GM12878 (cell line): ENCODE measurements at regions not wholly inside any gene's neighbourhood (a gene's known extent, or its start where the extent isn't known, plus 50 kb on each side); places are given as distances from the start of the nearest gene placed in this dataset.

Experiments used
- ATAC-seq: fragments of 200-7000 bp; cut with Tn5 transposase; 3 replicates; pipeline ENCODE4 v1.9.1; 2020; ENCODE audit warnings: mild to moderate bottlenecking, moderate library complexity
- BruUV-seq: library from RNA; stranded (reverse); fragments of 400-500 nt; replicated peaks from 2 replicates; lab custom pipeline; 2021; lab: Mats Ljungman, UMichigan
- CTCF ChIA-PET: fragments of 300-600 bp; sonication (Branson Sonifier 250); formaldehyde crosslinking; extraction: SDS; loops from one replicate; lab custom pipeline; 2021; ENCODE audit warnings: inconsistent platforms; lab: Yijun Ruan, JAX
- POLR2A ChIA-PET: fragments of 350-600 bp; formaldehyde crosslinking; extraction: SDS; loops from one replicate; lab custom pipeline; 2021; ENCODE audit warnings: inconsistent platforms; lab: Charles Lee
- RAD21 ChIA-PET: fragments of 300-600 bp; sonication (Branson Sonifier 250); formaldehyde crosslinking; loops from one replicate; lab custom pipeline; 2023; ENCODE audit warnings: antibody characterized with exemption; ENCODE audit not compliant: unreplicated experiment; lab: Charles Lee
- SMC1A ChIA-PET: fragments of 300-600 bp; sonication (Branson Sonifier 250); formaldehyde crosslinking; loops from one replicate; lab custom pipeline; 2023; ENCODE audit not compliant: unreplicated experiment, uncharacterized antibody; lab: Charles Lee
- DNase-seq: peaks from one replicate; pipeline ENCODE4 v3.0.0-alpha.2; 2011; ENCODE audit warnings: low read depth, low spot score
- FAIRE-seq: peaks from 3 replicates; lab custom pipeline; 2011; peaks lifted over from hg19 to GRCh38; lab: Jason Lieb, UNC
- H2AFZ ChIP-seq: 2 replicates; pipeline ENCODE4 v1.6.0; 2011; ENCODE audit warnings: low read depth, low read length, control low read depth; ENCODE audit not compliant: control insufficient read depth
- H3K27ac ChIP-seq: 2 replicates; pipeline ENCODE4 v1.5.1; 2011; ENCODE audit warnings: control low read depth; ENCODE audit not compliant: control insufficient read depth, insufficient read depth
- H3K27me3 ChIP-seq, 2 experiments: replicated peaks in 1 of 2; 2 replicates each; pipeline versions ENCODE4 v1.6.0 to v1.6.1; 2011; ENCODE audit warnings: low read length in 1 of 2; ENCODE audit not compliant: control insufficient read depth in 2 of 2, insufficient read depth in 2 of 2
- H3K36me3 ChIP-seq, 2 experiments: 2 replicates each; pipeline ENCODE4 v1.5.1; 2011; ENCODE audit warnings: low read length in 1 of 2; ENCODE audit not compliant: control insufficient read depth in 2 of 2, insufficient read depth in 2 of 2
- H3K4me1 ChIP-seq: 2 replicates; pipeline ENCODE4 v1.6.1; 2011; ENCODE audit warnings: mild to moderate bottlenecking, low read length, moderate library complexity, mixed read lengths; ENCODE audit not compliant: control insufficient read depth, insufficient read depth
- H3K4me2 ChIP-seq: 2 replicates; pipeline ENCODE4 v1.6.0; 2011; ENCODE audit warnings: control low read depth; ENCODE audit not compliant: control insufficient read depth, insufficient read depth
- H3K4me3 ChIP-seq: fragments of 200-600 bp; sonication (generic); 2 replicates; pipeline ENCODE4 v1.5.1; 2016
- H3K79me2 ChIP-seq: 2 replicates; pipeline ENCODE4 v1.6.0; 2011; ENCODE audit warnings: low read length; ENCODE audit not compliant: control insufficient read depth, insufficient read depth
- H3K9ac ChIP-seq: 2 replicates; pipeline ENCODE4 v1.8.0; 2011; ENCODE audit warnings: low read length, control low read depth, mixed read lengths; ENCODE audit not compliant: control insufficient read depth, insufficient read depth
- H3K9me3 ChIP-seq: replicated peaks from 3 replicates; pipeline ENCODE4 v1.5.1; 2011; ENCODE audit warnings: mild to moderate bottlenecking, low read length; ENCODE audit not compliant: control insufficient read depth, insufficient read depth
- H4K20me1 ChIP-seq: 2 replicates; pipeline ENCODE4 v1.6.0; 2011; ENCODE audit not compliant: control insufficient read depth, insufficient read depth
- BHLHE40 ChIP-seq, 2 experiments: fragments of 450-650 bp in 1 of 2; IDR thresholded peaks; 2 replicates each; pipeline ENCODE4 v1.6.1; 2011 to 2017; ENCODE audit warnings: low read depth in 2 of 2, borderline replicate concordance in 1 of 2, improper control_type of control experiment in 1 of 2, low read length in 1 of 2, mild to moderate bottlenecking in 1 of 2
- CEBPB ChIP-seq, 2 experiments: fragments of 150-350 bp in 1 of 2; IDR thresholded peaks; 2 replicates each; pipeline ENCODE4 v1.6.1; 2012 to 2014; ENCODE audit warnings: low read depth in 2 of 2, low read length in 2 of 2, borderline replicate concordance in 1 of 2, inconsistent platforms in 1 of 2
- DPF2 ChIP-seq: fragments of 450-650 bp; IDR thresholded peaks from 2 replicates; pipeline ENCODE4 v1.6.1; 2017; ENCODE audit warnings: mild to moderate bottlenecking
- EGR1 ChIP-seq, 2 experiments: IDR thresholded peaks; 1 replicate in 1 of 2; 2 replicates in 1 of 2; pipeline ENCODE4 v1.6.1; 2011 to 2012; ENCODE audit warnings: low read depth in 2 of 2, low read length in 2 of 2, borderline replicate concordance in 1 of 2, mild to moderate bottlenecking in 1 of 2, moderate library complexity in 1 of 2
- GABPA ChIP-seq: IDR thresholded peaks from 2 replicates; pipeline ENCODE4 v1.6.1; 2014; ENCODE audit warnings: antibody characterized with exemption, low read depth, mild to moderate bottlenecking, inconsistent platforms
- KAT2A ChIP-seq: conservative IDR thresholded peaks from 2 replicates; pipeline ENCODE4 v1.6.1; 2011; ENCODE audit warnings: low read depth, low read length; ENCODE audit not compliant: control insufficient read depth
- MTA3 ChIP-seq: IDR thresholded peaks from 2 replicates; pipeline ENCODE4 v1.6.1; 2012; ENCODE audit warnings: low read length, inconsistent platforms, borderline replicate concordance
- NR2C1 ChIP-seq: fragments of 450-650 bp; IDR thresholded peaks from 2 replicates; pipeline ENCODE4 v1.6.1; 2017; ENCODE audit warnings: antibody characterized with exemption, mild to moderate bottlenecking, moderate library complexity
- POLR2AphosphoS2 ChIP-seq: IDR thresholded peaks from 2 replicates; pipeline ENCODE4 v1.6.1; 2011; ENCODE audit warnings: low read depth, mild to moderate bottlenecking, low read length, improper control_type of control experiment, moderate library complexity
- SMAD1 ChIP-seq: fragments of 450-650 bp; IDR thresholded peaks from 2 replicates; pipeline ENCODE4 v1.6.1; 2018; ENCODE audit warnings: mild to moderate bottlenecking, low read depth; ENCODE audit not compliant: partially characterized antibody
- SUZ12 ChIP-seq: fragments of 200-600 bp; sonication (generic); IDR thresholded peaks from one replicate; pipeline ENCODE4 v1.6.1; 2018; ENCODE audit warnings: antibody characterized with exemption, mild to moderate bottlenecking; ENCODE audit not compliant: unreplicated experiment
- ZNF384 ChIP-seq: IDR thresholded peaks from 2 replicates; pipeline ENCODE4 v1.6.1; 2012; ENCODE audit warnings: low read depth, mild to moderate bottlenecking, low read length, improper control_type of control experiment, borderline replicate concordance
- WGBS: methylation state at CpG from one replicate; pipeline ENCODE4 v1.1.6; 2016; ENCODE audit warnings: low lambda C conversion rate; ENCODE audit not compliant: insufficient replicate concordance, insufficient coverage; ENCODE audit errors: missing lambda C conversion rate; 5-methylcytosine and 5-hydroxymethylcytosine counted together
- in situ Hi-C: fragments of 300-500 bp; cut with MboI; formaldehyde crosslinking; loops from 9 replicates; pipeline ENCODE4 v1.14.3; 2018; ENCODE audit warnings: mixed read lengths
- intact Hi-C: fragments of 100-400 bp; cut with micrococcal nuclease; formaldehyde crosslinking; loops from one replicate; pipeline ENCODE4 v1.14.2; 2022; ENCODE audit not compliant: unreplicated experiment

DNA sequence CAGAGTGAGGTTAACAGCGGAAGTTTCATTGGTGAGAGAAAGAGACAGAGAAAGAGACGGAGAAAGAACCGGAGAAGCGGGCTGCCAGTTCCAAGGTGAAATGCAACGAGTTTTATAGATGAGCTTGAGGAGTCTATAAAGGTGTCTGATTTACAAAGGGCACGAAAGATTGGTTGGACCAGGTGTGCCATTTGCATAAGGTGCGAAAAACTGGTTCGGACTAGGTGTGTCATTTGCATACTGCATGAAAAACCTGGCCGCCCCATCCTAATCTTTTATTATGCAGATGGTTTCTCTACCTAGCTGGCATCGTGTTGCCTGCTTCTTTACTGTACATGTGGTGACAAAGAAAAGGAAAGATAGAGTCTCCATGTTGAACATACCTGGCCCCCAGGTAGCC lies 253.8 kb upstream of the IGF1R start:
- CTCF ChIA-PET: no interaction called here
- no peak overlapping the region for H3K9ac ChIP-seq
- SMC1A ChIA-PET: no interaction called here
- H3K9me3 ChIP-seq: no peaks in the 10 kb centered on the region
- no peak overlapping the region for H3K4me3 ChIP-seq
- 48% methylated on average over 10 of the region's 10 CpGs for WGBS
- TF ChIP-seq DPF2 (no peak), CEBPB (IDR thresholded peaks at IDR 0.05; ENCODE audit: borderline replicate concordance in 1 of 2, low read depth in 2 of 2, low read length in 2 of 2) (no peak), EGR1 (IDR thresholded peaks at IDR 0.05; ENCODE audit: borderline replicate concordance in 1 of 2, low read depth in 2 of 2, low read length in 2 of 2) (no peak), SUZ12 (no peak), KAT2A (no peak), GABPA (no peak), MTA3 (no peak), SMAD1 (no peak), BHLHE40 (IDR thresholded peaks at IDR 0.05; ENCODE audit: borderline replicate concordance in 1 of 2, low read depth in 2 of 2, low read length in 1 of 2) (no peak), POLR2AphosphoS2 (no peak), NR2C1 (no peak), ZNF384 (no peak)
- TF ChIP-seq, all 136 proteins: peak for 0
- Histone ChIP-seq H4K20me1 (no peaks in the 10 kb centered on the region), H2AFZ (no peak overlapping the region), H3K4me1 (no peaks in the 10 kb centered on the region), H3K36me3 (no peaks in the 10 kb centered on the region), H3K79me2 (no peaks in the 10 kb centered on the region), H3K4me2 (no peak overlapping the region), H3K27ac (no peak overlapping the region), H3K27me3 (no peaks in the 10 kb centered on the region; a peak in 1 of 4 replicates)
- intact Hi-C loops (no loop called here), in situ Hi-C loops (no loop called here)
- POLR2A ChIA-PET: no interaction called here
- FAIRE-seq (no peak), DNase-seq (no peak), ATAC-seq (no peak)
- BruUV-seq: no TSS peak
- RAD21 ChIA-PET: no interaction called here
